Femur (tissue), 1 donor: ENCODE measurements at regions not wholly inside any gene's neighbourhood (a gene's known extent, or its start where the extent isn't known, plus 50 kb on each side); places are given as distances from the start of the nearest gene placed in this dataset.

ENCODE experiments used
- DNase-seq: peaks from one replicate; pipeline ENCODE4 v3.0.0-alpha.2; 2017

DNA sequence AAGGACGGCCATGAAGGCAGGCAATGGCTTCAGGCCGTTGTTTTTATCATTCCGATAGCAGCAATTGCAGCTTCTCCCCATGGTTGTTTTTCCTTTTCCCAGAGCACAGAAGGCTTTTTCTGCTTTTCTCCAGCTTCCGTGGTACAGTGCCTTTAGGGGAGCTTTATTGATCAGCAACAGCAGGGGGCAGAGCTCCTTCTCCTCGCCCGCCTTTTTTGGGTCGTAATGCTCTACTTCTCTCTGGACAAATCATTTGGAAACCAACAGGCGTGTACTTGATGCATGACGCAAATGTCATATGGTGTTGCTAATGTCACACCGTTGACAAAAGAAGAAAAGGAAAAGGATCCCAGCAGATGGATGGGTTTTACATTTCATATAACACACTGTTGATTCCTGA is 79.7 kb upstream of the SNRK start:
- no peak for DNase-seq

DNA sequence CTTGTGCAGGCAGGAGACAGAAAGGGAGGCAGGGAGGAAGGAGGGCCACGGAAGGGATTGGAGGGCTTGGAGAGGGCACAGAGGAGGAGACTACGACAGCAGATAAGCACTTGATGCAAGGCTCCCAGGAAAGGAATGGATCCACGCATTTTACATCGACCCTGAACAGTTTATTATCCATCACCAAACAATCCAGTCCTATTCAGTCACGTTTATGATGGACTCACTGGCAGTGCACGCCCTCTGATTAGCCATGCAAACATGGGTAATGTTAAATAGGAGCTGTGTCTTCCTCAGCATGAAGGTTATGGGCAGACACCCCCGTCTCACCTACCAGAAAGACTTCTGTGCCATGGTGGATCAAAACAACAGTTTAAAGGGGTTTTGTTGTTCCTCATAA is 80.2 kb upstream of the SNRK start:
- no peak for DNase-seq

GRCh38 chr3:43203022-43203421 is 83.3 kb upstream of the SNRK start:
- DNase-seq: no peak

- no peak for DNase-seq
These were observed 84.8 kb upstream of the SNRK start for GRCh38 chr3:43201581-43201980.

GRCh38 chr3:43199645-43200306 is 86.6 kb upstream of the SNRK start:
- DNase-seq: no peak

GRCh38 chr3:43198791-43199644 is 87.3 kb upstream of the SNRK start:
- DNase-seq: no peak

GRCh38 chr3:43198301-43198700 is 88.0 kb upstream of the SNRK start:
- DNase-seq: no peak

- DNase-seq: no peak
These were observed 89.2 kb upstream of the SNRK start for GRCh38 chr3:43197181-43197580.

DNA sequence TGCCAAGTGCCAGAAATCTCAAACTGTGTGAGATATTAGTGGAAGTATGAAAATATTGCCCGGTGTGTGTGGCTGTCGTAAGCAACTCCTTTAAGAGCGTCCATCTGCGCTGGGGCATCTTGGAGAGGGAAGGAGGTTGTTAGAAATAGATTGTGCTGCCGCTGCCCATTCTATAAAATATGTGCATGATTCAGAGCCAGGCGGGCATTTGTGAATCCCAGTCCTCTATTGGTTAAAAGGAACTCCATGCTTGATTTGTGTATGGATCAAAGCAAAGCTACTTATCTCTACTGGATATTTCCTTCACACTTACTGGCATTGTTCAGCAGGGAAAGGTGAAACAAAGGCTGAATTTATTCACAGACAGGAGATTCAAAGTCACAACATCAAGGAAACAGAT is 89.6 kb upstream of the SNRK start:
- no peak for DNase-seq

GRCh38 chr3:43195115-43195498 is 89.2 kb upstream of the POMGNT2 start:
- no peak for DNase-seq

- DNase-seq: no peak
These were observed 88.7 kb upstream of the POMGNT2 start for GRCh38 chr3:43194490-43195114.

DNA sequence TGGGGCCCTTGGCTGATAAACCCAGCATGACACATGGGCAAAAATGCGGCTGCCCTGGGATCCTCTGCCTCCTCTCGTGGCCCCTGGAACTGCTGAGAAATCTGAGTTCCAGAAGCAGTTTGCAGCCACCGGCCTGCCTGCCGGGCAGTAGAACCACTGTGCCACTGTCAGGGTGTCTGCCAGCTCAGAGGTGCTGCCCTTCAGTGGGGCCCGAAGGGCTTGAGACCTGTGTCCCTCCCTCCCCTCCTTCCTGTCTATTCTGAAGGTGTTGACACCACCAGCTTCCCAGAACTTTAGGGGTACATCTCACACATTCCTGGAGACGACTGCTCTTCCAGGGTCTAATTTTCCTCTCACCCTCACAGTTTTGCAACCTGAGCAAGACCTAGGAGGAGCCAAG is 88.2 kb upstream of the POMGNT2 start:
- no peak for DNase-seq

- DNase-seq: no peak
These were observed 86.1 kb upstream of the POMGNT2 start for GRCh38 chr3:43192028-43192427.

DNA sequence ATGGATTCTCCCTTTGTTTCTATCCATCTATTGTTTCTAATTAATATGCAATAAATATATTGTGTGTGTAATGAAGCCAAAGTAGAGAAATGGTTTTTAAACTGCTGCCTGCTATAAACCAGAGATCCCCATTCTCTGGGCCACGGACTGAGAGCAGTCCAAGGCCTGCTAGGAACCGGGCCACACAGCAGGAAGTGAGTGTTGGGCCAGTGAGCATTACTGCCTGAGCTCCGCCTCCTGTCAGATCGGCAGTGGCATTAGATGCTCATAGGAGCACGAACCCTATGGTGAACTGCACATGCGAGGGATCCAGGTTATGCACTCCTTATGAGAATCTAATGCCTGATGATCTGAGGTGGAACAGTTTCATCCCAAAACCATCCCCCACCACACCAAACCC is 85.2 kb upstream of the POMGNT2 start:
- no peak for DNase-seq

- DNase-seq: no peak
These were observed 84.8 kb upstream of the POMGNT2 start for GRCh38 chr3:43190670-43191069.

DNA sequence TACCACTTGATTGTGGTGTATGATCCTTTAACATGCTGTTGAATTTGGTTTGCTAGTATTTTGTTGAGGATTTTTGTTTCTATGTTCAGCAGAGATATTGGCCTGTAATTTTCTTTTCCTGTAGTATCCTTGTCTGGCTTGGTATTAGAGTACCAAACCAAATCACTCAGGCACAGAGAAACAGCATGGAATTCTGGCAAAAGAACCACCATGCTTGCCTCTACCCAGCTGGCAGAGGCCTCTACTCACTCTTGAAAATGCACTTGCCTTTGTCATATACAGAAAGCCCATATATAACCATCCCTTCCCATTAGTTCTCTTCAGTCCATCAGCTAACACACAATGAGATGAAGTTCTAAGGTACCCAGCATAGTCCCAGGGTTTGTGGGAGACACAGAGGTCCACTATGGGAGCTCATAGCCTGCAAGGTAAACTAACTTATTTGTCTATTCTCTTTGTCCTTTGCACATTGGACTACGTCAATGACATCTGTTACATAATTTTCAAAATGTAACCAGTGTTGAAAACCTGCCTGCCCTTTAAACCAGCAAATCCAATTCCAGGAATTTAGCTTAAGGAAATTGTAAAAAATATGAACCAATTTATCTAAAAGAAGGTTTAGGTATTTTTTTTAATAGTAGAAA is 82.1 kb upstream of the POMGNT2 start:
- no peak for DNase-seq

GRCh38 chr3:43185983-43186314 is 80.1 kb upstream of the POMGNT2 start:
- no peak for DNase-seq

- no peak for DNase-seq
These were observed 79.5 kb upstream of the POMGNT2 start for GRCh38 chr3:43185274-43185982.

DNA sequence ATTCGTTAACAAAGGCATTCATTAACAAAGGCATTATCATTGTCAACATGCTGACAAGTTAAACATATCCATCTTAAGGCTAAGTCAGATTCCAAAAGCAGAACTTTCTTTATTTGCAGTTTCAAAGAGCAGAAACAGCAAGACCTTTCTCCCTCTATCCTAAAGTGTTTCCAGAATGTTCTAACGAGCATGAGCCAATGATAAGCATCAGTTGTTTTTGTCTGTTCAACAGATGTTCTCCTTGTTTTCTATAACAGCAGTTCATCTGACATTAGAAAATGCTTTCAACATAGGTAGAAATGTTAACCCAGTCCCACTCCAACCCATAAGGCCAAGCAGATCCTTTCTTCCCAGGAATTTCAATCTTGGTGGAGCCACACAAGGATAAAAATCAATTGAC is 77.6 kb upstream of the POMGNT2 start:
- no peak for DNase-seq

- no peak for DNase-seq
These were observed 75.4 kb upstream of the POMGNT2 start for GRCh38 chr3:43181202-43181821.

DNA sequence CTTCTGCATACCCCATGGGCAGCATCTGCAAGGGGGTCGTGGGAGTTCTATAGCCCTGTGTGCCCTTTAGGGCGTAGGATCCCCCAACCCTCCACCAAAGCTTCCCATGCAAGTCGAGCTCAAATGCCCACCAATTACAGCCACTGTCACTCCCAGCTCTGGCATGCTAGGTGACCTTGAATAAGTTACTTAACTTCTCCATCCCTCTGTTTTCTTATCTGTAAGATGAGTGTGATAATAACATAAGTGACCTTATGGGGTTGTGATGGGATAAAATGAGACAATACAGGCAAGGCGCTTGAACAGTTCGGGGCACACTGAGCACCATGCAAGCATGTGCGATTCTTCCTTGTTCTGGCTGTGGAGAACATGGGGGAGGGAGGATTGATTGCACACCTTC is 74.8 kb upstream of the POMGNT2 start:
- no peak for DNase-seq

GRCh38 chr3:43180027-43180426 is 74.1 kb upstream of the POMGNT2 start:
- DNase-seq: peak; percentile 52
